Stimulated activated CD8-positive, alpha-beta memory T cell treated with anti-CD3 and anti-CD28 coated beads, Interleukin-7, amount 100 ng/mL, for 1 hour (primary cell): ENCODE measurements at regions not wholly inside any gene's neighbourhood (a gene's known extent, or its start where the extent isn't known, plus 50 kb on each side); places are given as distances from the start of the nearest gene placed in this dataset.
A peak's percentile ranks its signal among the peaks of the same experiment; 100 is the strongest.
"Not testable (repeated sequence)": the region's sequence is repeated elsewhere in the genome, so short reads cannot be mapped to it uniquely, and the experiment has no call there.

ENCODE experiments used
- DNase-seq, 2 donors: peaks; one replicate each; pipeline ENCODE4 v3.0.0-alpha.2; 2020; ENCODE audit warnings: low read depth in 2 of 2

- DNase-seq = not testable (repeated sequence)
These were observed 67.3 kb upstream of the EZR start for GRCh38 chr6:158886346-158886977.

GRCh38 chr6:158881884-158882283 is 62.7 kb upstream of the EZR start:
- not testable (repeated sequence) for DNase-seq

- DNase-seq = not testable (repeated sequence)
These were observed 62.1 kb upstream of the EZR start for GRCh38 chr6:158881276-158881675.

GRCh38 chr6:158879180-158879579 is 60.0 kb upstream of the EZR start:
- no peak for DNase-seq

- DNase-seq = no peak
These were observed 58.5 kb upstream of the EZR start for GRCh38 chr6:158877716-158878115.

- no peak for DNase-seq
These were observed 57.7 kb upstream of the EZR start for GRCh38 chr6:158876886-158877285.

GRCh38 chr6:158870649-158870957 is 51.4 kb upstream of the EZR start:
- DNase-seq = no peak

- DNase-seq = peak; percentile 27 to 91
These were observed 50.9 kb upstream of the EZR start for GRCh38 chr6:158869826-158870648.

- peak in 1 of 2 donors; percentile 90 for DNase-seq
These were observed 50.0 kb upstream of the EZR start for GRCh38 chr6:158868890-158869825.
